NCI-H187 (cell line): ENCODE measurements at regions not wholly inside any gene's neighbourhood (a gene's known extent, or its start where the extent isn't known, plus 50 kb on each side); places are given as distances from the start of the nearest gene placed in this dataset.

Source experiments
- DNase-seq, 2 experiments: peaks; one replicate each; lab custom pipeline; 2025; lab: John Stamatoyannopoulos, UW

GRCh38 chr17:52738791-52739190 lies 580.3 kb upstream of the CA10 start:
- DNase-seq = no peak

GRCh38 chr17:52737071-52737470 lies 578.6 kb upstream of the CA10 start:
- DNase-seq = no peak

- no peak for DNase-seq
Measured at GRCh38 chr17:52732841-52733240, 574.3 kb upstream of the CA10 start.

GRCh38 chr17:52724578-52724977 lies 566.1 kb upstream of the CA10 start:
- no peak for DNase-seq

GRCh38 chr17:52721910-52722309 lies 563.4 kb upstream of the CA10 start:
- no peak for DNase-seq

GRCh38 chr17:52710363-52710901 lies 551.9 kb upstream of the CA10 start:
- DNase-seq = no peak

GRCh38 chr17:52709724-52710123 lies 551.2 kb upstream of the CA10 start:
- no peak for DNase-seq

- peak in 1 of 2 experiments; percentile 22 for DNase-seq
Measured at GRCh38 chr17:52696362-52696761, 537.8 kb upstream of the CA10 start.

GRCh38 chr17:52686140-52686539 lies 527.6 kb upstream of the CA10 start:
- no peak for DNase-seq

GRCh38 chr17:52681480-52681879 lies 523.0 kb upstream of the CA10 start:
- DNase-seq = peak in 1 of 2 experiments; percentile 33

- DNase-seq = no peak
Measured at GRCh38 chr17:52678211-52678610, 519.7 kb upstream of the CA10 start.

GRCh38 chr17:52674686-52675085 lies 516.2 kb upstream of the CA10 start:
- no peak for DNase-seq

GRCh38 chr17:52673791-52674190 lies 515.3 kb upstream of the CA10 start:
- DNase-seq = no peak

GRCh38 chr17:52666264-52666663 lies 507.8 kb upstream of the CA10 start:
- DNase-seq = no peak

GRCh38 chr17:52660692-52661091 lies 502.2 kb upstream of the CA10 start:
- DNase-seq = no peak

GRCh38 chr17:52653014-52653413 lies 494.5 kb upstream of the CA10 start:
- DNase-seq = no peak

GRCh38 chr17:52648995-52649394 lies 490.5 kb upstream of the CA10 start:
- peak in 1 of 2 experiments; percentile 2 for DNase-seq

- no peak for DNase-seq
Measured at GRCh38 chr17:52647411-52647810, 488.9 kb upstream of the CA10 start.

- no peak for DNase-seq
Measured at GRCh38 chr17:52636443-52636842, 477.9 kb upstream of the CA10 start.

GRCh38 chr17:52606590-52606989 lies 448.1 kb upstream of the CA10 start:
- DNase-seq = no peak

GRCh38 chr17:52606098-52606497 lies 447.6 kb upstream of the CA10 start:
- DNase-seq = no peak

GRCh38 chr17:52604105-52604504 lies 445.6 kb upstream of the CA10 start:
- no peak for DNase-seq

- peak in 1 of 2 experiments; percentile 8 for DNase-seq
Measured at GRCh38 chr17:52597452-52598215, 439.1 kb upstream of the CA10 start.

- no peak for DNase-seq
Measured at GRCh38 chr17:52594516-52594915, 436.0 kb upstream of the CA10 start.
